ENCODE measurements at regions not wholly inside any gene's neighbourhood (a gene's known extent, or its start where the extent isn't known, plus 50 kb on each side); places are given as distances from the start of the nearest gene placed in this dataset.

- H3K36me3 Mint-ChIP-seq: no peaks in the 10 kb centered on the region
- H3K27me3 Mint-ChIP-seq (ENCODE audit: low read depth in 3 of 3): peaks cover 0 to 2% (median 0%) of the 10 kb centered on the region in 3 donors
- no peak overlapping the region for H3K27ac Mint-ChIP-seq
- H3K4me3 Mint-ChIP-seq: no peak overlapping the region
- H3K9me3 Mint-ChIP-seq: peaks cover 0 to 44% (median 11%) of the 10 kb centered on the region in 6 donors
- no peaks in the 10 kb centered on the region for H3K4me1 Mint-ChIP-seq
- no peak for DNase-seq
Observed at GRCh38 chr3:117916839-117917238, 1117.8 kb downstream of the IGSF11 start.

GRCh38 chr3:117919621-117920020 lies 1115.0 kb downstream of the IGSF11 start:
- no peak overlapping the region for H3K27ac Mint-ChIP-seq
- no peaks in the 10 kb centered on the region for H3K36me3 Mint-ChIP-seq
- DNase-seq: no peak
- peaks cover 0 to 2% (median 2%) of the 10 kb centered on the region in 3 donors for H3K27me3 Mint-ChIP-seq (ENCODE audit: low read depth in 3 of 3)
- peaks cover 5 to 36% (median 11%) of the 10 kb centered on the region in 6 donors for H3K9me3 Mint-ChIP-seq
- no peak overlapping the region for H3K4me3 Mint-ChIP-seq
- no peaks in the 10 kb centered on the region for H3K4me1 Mint-ChIP-seq

GRCh38 chr3:117920253-117920898 lies 1114.3 kb downstream of the IGSF11 start:
- DNase-seq: no peak
- Mint-ChIP-seq H3K27me3 (ENCODE audit: low read depth in 3 of 3) (peaks cover 0 to 2% (median 2%) of the 10 kb centered on the region in 3 donors), H3K27ac (no peak overlapping the region), H3K4me1 (no peaks in the 10 kb centered on the region), H3K36me3 (no peaks in the 10 kb centered on the region), H3K9me3 (peaks cover 4 to 31% (median 10%) of the 10 kb centered on the region in 6 donors), H3K4me3 (no peak overlapping the region)

- H3K27me3 Mint-ChIP-seq (ENCODE audit: low read depth in 3 of 3): peaks cover 0 to 2% (median under 1%) of the 10 kb centered on the region in 3 donors
- H3K36me3 Mint-ChIP-seq: no peaks in the 10 kb centered on the region
- no peak overlapping the region for H3K4me3 Mint-ChIP-seq
- H3K27ac Mint-ChIP-seq: no peak overlapping the region
- DNase-seq: no peak
- no peaks in the 10 kb centered on the region for H3K4me1 Mint-ChIP-seq
- peaks cover 4 to 29% (median 10%) of the 10 kb centered on the region in 6 donors for H3K9me3 Mint-ChIP-seq
Observed at GRCh38 chr3:117921411-117921810, 1113.2 kb downstream of the IGSF11 start.

- no peak overlapping the region for H3K27ac Mint-ChIP-seq
- peaks cover 4 to 23% (median 10%) of the 10 kb centered on the region in 6 donors for H3K9me3 Mint-ChIP-seq
Observed at GRCh38 chr3:117922039-117922438, 1112.6 kb downstream of the IGSF11 start.

GRCh38 chr3:117926819-117927218 lies 1107.8 kb downstream of the IGSF11 start:
- no peak overlapping the region for H3K27ac Mint-ChIP-seq
- no peaks in the 10 kb centered on the region for H3K4me1 Mint-ChIP-seq
- no peak overlapping the region for H3K4me3 Mint-ChIP-seq
- no peaks in the 10 kb centered on the region for H3K36me3 Mint-ChIP-seq
- no peak for DNase-seq
- peaks cover 4 to 17% (median 8%) of the 10 kb centered on the region in 6 donors for H3K9me3 Mint-ChIP-seq
- H3K27me3 Mint-ChIP-seq (ENCODE audit: low read depth in 3 of 3): peaks cover 0 to 2% (median 0%) of the 10 kb centered on the region in 3 donors

More at GRCh38 chr3:117922039-117922438, 1112.6 kb downstream of the IGSF11 start:
- H3K27me3 Mint-ChIP-seq (ENCODE audit: low read depth in 3 of 3): peaks cover 0 to 2% (median 0%) of the 10 kb centered on the region in 3 donors
- no peaks in the 10 kb centered on the region for H3K4me1 Mint-ChIP-seq
- DNase-seq: no peak
- no peaks in the 10 kb centered on the region for H3K36me3 Mint-ChIP-seq
- H3K4me3 Mint-ChIP-seq: no peak overlapping the region

- peaks cover 0 to 25% (median 3%) of the 10 kb centered on the region in 6 donors for H3K9me3 Mint-ChIP-seq
- no peaks in the 10 kb centered on the region for H3K27me3 Mint-ChIP-seq (ENCODE audit: low read depth in 3 of 3)
- H3K27ac Mint-ChIP-seq: no peak overlapping the region
- no peaks in the 10 kb centered on the region for H3K4me1 Mint-ChIP-seq
- H3K4me3 Mint-ChIP-seq: no peak overlapping the region
- no peak for DNase-seq
- no peaks in the 10 kb centered on the region for H3K36me3 Mint-ChIP-seq
Observed at GRCh38 chr3:117927825-117928224, 1106.8 kb downstream of the IGSF11 start.

- DNase-seq: no peak
- Mint-ChIP-seq H3K4me3 (no peak overlapping the region), H3K4me1 (no peaks in the 10 kb centered on the region), H3K27me3 (ENCODE audit: low read depth in 3 of 3) (no peaks in the 10 kb centered on the region), H3K36me3 (no peaks in the 10 kb centered on the region), H3K9me3 (peaks cover 0 to 30% (median 5%) of the 10 kb centered on the region in 6 donors), H3K27ac (no peak overlapping the region)
Observed at GRCh38 chr3:117928836-117929235, 1105.8 kb downstream of the IGSF11 start.

- Mint-ChIP-seq H3K27me3 (ENCODE audit: low read depth in 3 of 3) (no peaks in the 10 kb centered on the region), H3K36me3 (no peaks in the 10 kb centered on the region), H3K4me3 (no peak overlapping the region), H3K4me1 (no peaks in the 10 kb centered on the region), H3K9me3 (peaks cover 4 to 35% (median 8%) of the 10 kb centered on the region in 6 donors), H3K27ac (no peak overlapping the region)
- DNase-seq: no peak
Observed at GRCh38 chr3:117932441-117932840, 1102.2 kb downstream of the IGSF11 start.

GRCh38 chr3:117936159-117936558 lies 1098.5 kb downstream of the IGSF11 start:
- Mint-ChIP-seq H3K4me3 (no peak overlapping the region), H3K4me1 (no peaks in the 10 kb centered on the region), H3K9me3 (peaks cover 6 to 39% (median 18%) of the 10 kb centered on the region in 6 donors), H3K27me3 (ENCODE audit: low read depth in 3 of 3) (no peaks in the 10 kb centered on the region), H3K27ac (no peak overlapping the region), H3K36me3 (no peaks in the 10 kb centered on the region)
- no peak for DNase-seq

- H3K27me3 Mint-ChIP-seq (ENCODE audit: low read depth in 3 of 3): no peaks in the 10 kb centered on the region
- H3K9me3 Mint-ChIP-seq: peaks cover 6 to 34% (median 20%) of the 10 kb centered on the region in 6 donors
- no peaks in the 10 kb centered on the region for H3K36me3 Mint-ChIP-seq
- H3K4me1 Mint-ChIP-seq: no peaks in the 10 kb centered on the region
- DNase-seq: no peak
- H3K4me3 Mint-ChIP-seq: no peak overlapping the region
- H3K27ac Mint-ChIP-seq: no peak overlapping the region
Observed at GRCh38 chr3:117938974-117939373, 1095.7 kb downstream of the IGSF11 start.

GRCh38 chr3:117939425-117940027 lies 1095.1 kb downstream of the IGSF11 start:
- H3K27ac Mint-ChIP-seq: no peak overlapping the region
- no peaks in the 10 kb centered on the region for H3K4me1 Mint-ChIP-seq
- DNase-seq: no peak
- no peak overlapping the region for H3K4me3 Mint-ChIP-seq
- peaks cover 6 to 34% (median 21%) of the 10 kb centered on the region in 6 donors for H3K9me3 Mint-ChIP-seq
- H3K36me3 Mint-ChIP-seq: no peaks in the 10 kb centered on the region
- H3K27me3 Mint-ChIP-seq (ENCODE audit: low read depth in 3 of 3): no peaks in the 10 kb centered on the region

GRCh38 chr3:117941015-117941414 lies 1093.6 kb downstream of the IGSF11 start:
- Mint-ChIP-seq H3K27me3 (ENCODE audit: low read depth in 3 of 3) (no peaks in the 10 kb centered on the region), H3K4me1 (no peaks in the 10 kb centered on the region), H3K36me3 (no peaks in the 10 kb centered on the region), H3K4me3 (no peak overlapping the region), H3K27ac (no peak overlapping the region), H3K9me3 (peaks cover 6 to 34% (median 21%) of the 10 kb centered on the region in 6 donors)
- DNase-seq: no peak

GRCh38 chr3:117941756-117942155 lies 1092.9 kb downstream of the IGSF11 start:
- Mint-ChIP-seq H3K27me3 (ENCODE audit: low read depth in 3 of 3) (no peaks in the 10 kb centered on the region), H3K9me3 (peaks cover 6 to 35% (median 20%) of the 10 kb centered on the region in 6 donors), H3K4me1 (no peaks in the 10 kb centered on the region), H3K4me3 (no peak overlapping the region), H3K36me3 (no peaks in the 10 kb centered on the region), H3K27ac (no peak overlapping the region)
- no peak for DNase-seq
